ENCODE measurements at regions not wholly inside any gene's neighbourhood (a gene's known extent, or its start where the extent isn't known, plus 50 kb on each side); places are given as distances from the start of the nearest gene placed in this dataset.

DNA sequence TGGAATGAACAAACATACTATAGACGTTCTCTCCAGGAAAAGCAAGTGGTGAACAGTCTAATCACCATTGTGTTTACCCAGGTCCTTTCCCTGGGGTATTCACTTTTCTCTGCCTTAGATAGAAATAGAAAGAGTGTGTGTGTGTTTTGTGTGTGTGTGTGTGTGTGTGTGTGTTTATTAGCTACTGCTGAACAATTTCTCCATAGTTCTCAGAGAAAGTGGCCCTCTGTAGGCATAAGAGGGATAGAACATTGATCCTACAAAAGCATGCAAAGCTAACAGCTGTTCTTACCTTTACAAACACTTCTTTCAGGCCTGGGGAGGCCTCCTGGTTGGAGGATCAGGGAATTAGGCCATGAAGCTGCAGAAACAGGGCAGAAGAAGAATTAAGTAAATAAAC is 665.7 kb upstream of the TBX3 start:
- TF ChIP-seq, protein P1, sequence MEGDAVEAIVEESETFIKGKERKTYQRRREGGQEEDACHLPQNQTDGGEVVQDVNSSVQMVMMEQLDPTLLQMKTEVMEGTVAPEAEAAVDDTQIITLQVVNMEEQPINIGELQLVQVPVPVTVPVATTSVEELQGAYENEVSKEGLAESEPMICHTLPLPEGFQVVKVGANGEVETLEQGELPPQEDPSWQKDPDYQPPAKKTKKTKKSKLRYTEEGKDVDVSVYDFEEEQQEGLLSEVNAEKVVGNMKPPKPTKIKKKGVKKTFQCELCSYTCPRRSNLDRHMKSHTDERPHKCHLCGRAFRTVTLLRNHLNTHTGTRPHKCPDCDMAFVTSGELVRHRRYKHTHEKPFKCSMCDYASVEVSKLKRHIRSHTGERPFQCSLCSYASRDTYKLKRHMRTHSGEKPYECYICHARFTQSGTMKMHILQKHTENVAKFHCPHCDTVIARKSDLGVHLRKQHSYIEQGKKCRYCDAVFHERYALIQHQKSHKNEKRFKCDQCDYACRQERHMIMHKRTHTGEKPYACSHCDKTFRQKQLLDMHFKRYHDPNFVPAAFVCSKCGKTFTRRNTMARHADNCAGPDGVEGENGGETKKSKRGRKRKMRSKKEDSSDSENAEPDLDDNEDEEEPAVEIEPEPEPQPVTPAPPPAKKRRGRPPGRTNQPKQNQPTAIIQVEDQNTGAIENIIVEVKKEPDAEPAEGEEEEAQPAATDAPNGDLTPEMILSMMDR (IDR thresholded peaks at IDR 0.05; ENCODE audit: borderline replicate concordance, insufficient read depth, low read depth, low read length): no peak
- no peak overlapping the region for H3K4me3 ChIP-seq (ENCODE audit: low read depth, low read length)

DNA sequence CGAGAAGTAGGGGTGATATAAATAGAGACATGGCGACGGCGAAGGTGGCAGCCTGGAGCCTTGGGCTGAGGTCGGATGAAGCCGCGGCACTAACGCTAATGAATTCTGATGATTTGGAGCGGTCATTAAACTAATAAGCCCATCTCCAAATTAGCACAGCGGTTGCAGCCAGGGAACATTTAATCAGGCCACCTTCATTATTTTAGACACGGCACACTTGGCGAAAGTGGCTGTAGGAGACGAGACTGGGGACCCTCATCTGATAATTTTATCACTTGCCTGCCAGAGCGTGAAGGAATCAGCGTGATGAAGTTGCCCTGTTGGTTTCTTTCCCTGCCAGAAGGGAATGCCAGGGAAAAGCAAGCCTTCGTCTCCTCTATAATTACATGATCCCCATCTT is 664.3 kb upstream of the TBX3 start:
- TF ChIP-seq, protein P1 (IDR thresholded peaks at IDR 0.05; ENCODE audit: borderline replicate concordance, insufficient read depth, low read depth, low read length): no peak
- H3K4me3 ChIP-seq (ENCODE audit: low read depth, low read length): no peak overlapping the region

DNA sequence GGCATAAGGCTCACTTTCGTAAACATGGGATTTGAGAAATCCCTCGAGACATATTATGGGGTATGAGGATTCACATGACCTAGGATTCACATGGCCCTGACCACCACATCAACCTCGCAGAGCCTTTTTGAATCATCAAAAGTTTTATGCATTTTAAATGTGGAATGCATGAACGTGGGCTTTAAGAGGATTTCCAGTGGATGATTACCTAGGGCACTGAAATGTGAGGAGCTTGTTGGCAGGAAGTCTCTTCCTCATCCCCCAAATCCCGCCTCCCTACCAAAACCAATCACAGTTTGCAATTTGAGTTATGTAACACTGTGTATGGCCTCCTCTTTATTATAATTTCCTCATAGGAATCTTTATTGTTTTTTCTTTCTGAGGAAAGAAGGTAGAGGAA is 659.6 kb upstream of the TBX3 start:
- TF ChIP-seq, protein P1 (IDR thresholded peaks at IDR 0.05; ENCODE audit: borderline replicate concordance, insufficient read depth, low read depth, low read length): no peak
- no peak overlapping the region for H3K4me3 ChIP-seq (ENCODE audit: low read depth, low read length)

DNA sequence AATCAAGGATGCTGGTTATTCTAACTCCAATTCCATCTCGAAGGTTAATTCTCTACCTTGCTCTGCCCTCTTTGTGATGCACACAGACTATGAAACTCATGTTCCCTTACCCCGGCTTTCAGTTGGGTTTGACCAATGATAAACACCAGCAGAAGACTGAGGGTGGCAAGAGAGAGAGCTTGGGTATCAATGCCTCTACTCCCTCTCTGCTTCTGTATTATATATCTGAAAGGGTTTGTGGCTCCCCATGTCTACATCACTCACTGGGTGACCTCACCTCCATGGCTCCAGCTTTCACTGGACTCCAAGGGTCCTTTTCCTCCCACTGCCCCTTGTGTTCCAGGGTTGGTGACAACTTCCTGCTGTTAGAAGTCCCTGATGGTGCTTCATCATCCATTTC is 659.0 kb upstream of the TBX3 start:
- no peak overlapping the region for H3K4me3 ChIP-seq (ENCODE audit: low read depth, low read length)
- TF ChIP-seq, protein P1 (IDR thresholded peaks at IDR 0.05; ENCODE audit: borderline replicate concordance, insufficient read depth, low read depth, low read length): no peak

DNA sequence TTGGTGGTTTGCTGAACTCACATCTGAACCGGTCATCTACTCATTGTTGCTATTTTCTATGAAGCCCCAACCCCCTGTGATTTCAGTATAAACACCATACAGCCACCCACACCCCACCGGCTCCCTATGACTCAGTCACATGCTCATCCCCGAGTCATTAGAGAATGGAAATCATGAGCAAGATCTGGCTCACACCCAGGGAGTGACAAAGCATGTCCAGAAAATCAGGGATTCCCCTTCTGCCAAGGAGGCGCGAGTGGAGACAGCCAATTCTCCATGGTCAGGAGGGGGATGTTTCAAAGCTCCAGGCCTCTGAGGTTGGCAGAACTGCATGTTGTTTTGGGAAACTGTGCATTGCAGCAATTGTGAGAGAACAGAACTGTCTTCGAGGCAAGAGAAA is 657.5 kb upstream of the TBX3 start:
- TF ChIP-seq, protein P1 (IDR thresholded peaks at IDR 0.05; ENCODE audit: borderline replicate concordance, insufficient read depth, low read depth, low read length): no peak
- H3K4me3 ChIP-seq (ENCODE audit: low read depth, low read length): no peak overlapping the region

- no peak overlapping the region for H3K4me3 ChIP-seq (ENCODE audit: low read depth, low read length)
- TF ChIP-seq, protein P1 (IDR thresholded peaks at IDR 0.05; ENCODE audit: borderline replicate concordance, insufficient read depth, low read depth, low read length): no peak
These were observed 654.8 kb upstream of the TBX3 start for GRCh38 chr12:115338566-115339294.

All from GM12875 (cell line).